H1 (cell line): ENCODE measurements at regions not wholly inside any gene's neighbourhood (a gene's known extent, or its start where the extent isn't known, plus 50 kb on each side); places are given as distances from the start of the nearest gene placed in this dataset.

Experiments used
- CTCF ChIA-PET: fragments of 300-600 bp; sonication (Branson Sonifier 250); formaldehyde crosslinking; loops from one replicate; lab custom pipeline; 2021; ENCODE audit not compliant: partially characterized antibody; lab: Charles Lee
- POLR2A ChIA-PET: fragments of 300-600 bp; sonication (Branson Sonifier 250); formaldehyde crosslinking; loops from one replicate; lab custom pipeline; 2021; ENCODE audit warnings: inconsistent platforms; ENCODE audit not compliant: partially characterized antibody; lab: Charles Lee
- DNase-seq, 2 experiments: peaks; one replicate each; pipeline versions ENCODE4 v3.0.0 to v3.0.0-alpha.2; 2010 to 2022; ENCODE audit warnings: low spot score in 2 of 2, low read depth in 1 of 2, mixed read lengths in 1 of 2
- FAIRE-seq: peaks from 2 replicates; lab custom pipeline; 2011; peaks lifted over from hg19 to GRCh38; lab: Jason Lieb, UNC
- H2AFZ ChIP-seq: 2 replicates; pipeline ENCODE4 v1.8.1; 2012; ENCODE audit warnings: low read length, inconsistent platforms
- H2AK5ac ChIP-seq: 2 replicates; pipeline ENCODE4 v1.6.1; 2013; ENCODE audit warnings: low read depth, low read length
- H2BK120ac ChIP-seq: replicated peaks from 2 replicates; pipeline ENCODE3; 2013; ENCODE audit warnings: low read depth, low read length, inconsistent platforms
- H2BK12ac ChIP-seq: 2 replicates; pipeline ENCODE4 v1.6.1; 2013; ENCODE audit warnings: low read depth, low read length
- H2BK15ac ChIP-seq: 2 replicates; pipeline ENCODE4 v1.6.1; 2013; ENCODE audit warnings: low read length
- H2BK20ac ChIP-seq: 2 replicates; pipeline ENCODE4 v1.6.1; 2013; ENCODE audit warnings: low read length
- H2BK5ac ChIP-seq: 2 replicates; pipeline ENCODE4 v1.6.1; 2013; ENCODE audit warnings: low read depth, low read length
- H3K14ac ChIP-seq: 2 replicates; pipeline ENCODE4 v1.6.1; 2013; ENCODE audit warnings: inconsistent platforms; ENCODE audit not compliant: insufficient read length
- H3K18ac ChIP-seq: 2 replicates; pipeline ENCODE4 v1.6.1; 2013; ENCODE audit warnings: low read length; ENCODE audit errors: extremely low read depth
- H3K23ac ChIP-seq: 2 replicates; pipeline ENCODE4 v1.6.1; 2013; ENCODE audit warnings: inconsistent platforms; ENCODE audit not compliant: insufficient read length
- H3K23me2 ChIP-seq: 2 replicates; pipeline ENCODE4 v1.6.1; 2013; ENCODE audit warnings: low read depth, low read length
- H3K27ac ChIP-seq: 2 replicates; pipeline ENCODE4 v1.6.1; 2011; ENCODE audit warnings: low read depth, low read length, inconsistent platforms
- H3K27me3 ChIP-seq, 4 experiments: replicated peaks in 1 of 4; 1 replicate in 1 of 4; 2 replicates in 3 of 4; pipeline versions ENCODE4 v1.6.1 to v1.8.1; 2011 to 2013; ENCODE audit warnings: low read length in 3 of 4, mild to moderate bottlenecking in 3 of 4, inconsistent platforms in 2 of 4, mixed read lengths in 2 of 4, moderate library complexity in 1 of 4; ENCODE audit not compliant: control insufficient read depth in 3 of 4, insufficient read depth in 3 of 4; ENCODE audit errors: extremely low read depth in 1 of 4
- H3K36me3 ChIP-seq, 4 experiments: 2 replicates each; pipeline versions ENCODE4 v1.6.1 to v1.8.1; 2011 to 2013; ENCODE audit warnings: mild to moderate bottlenecking in 4 of 4, low read length in 3 of 4, moderate library complexity in 2 of 4, control low read depth in 1 of 4, inconsistent platforms in 1 of 4; ENCODE audit not compliant: insufficient read depth in 4 of 4, control insufficient read depth in 2 of 4
- H3K4ac ChIP-seq: replicated peaks from 2 replicates; pipeline ENCODE3; 2013; ENCODE audit warnings: low read length, low read depth, mixed read lengths, inconsistent platforms; ENCODE audit not compliant: insufficient read length
- H3K4me1 ChIP-seq, 4 experiments: replicated peaks in 1 of 4; 1 replicate in 1 of 4; 2 replicates in 3 of 4; pipeline versions ENCODE4 v1.6.1 to v1.8.1; 2011 to 2013; ENCODE audit warnings: low read length in 3 of 4, inconsistent platforms in 2 of 4, mixed read lengths in 1 of 4; ENCODE audit not compliant: insufficient read depth in 4 of 4, control insufficient read depth in 3 of 4
- H3K4me2 ChIP-seq, 2 experiments: 2 replicates each; pipeline versions ENCODE4 v1.6.1 to v1.8.1; 2011 to 2013; ENCODE audit warnings: low read depth in 2 of 2, low read length in 2 of 2, control low read depth in 1 of 2, inconsistent platforms in 1 of 2, mild to moderate bottlenecking in 1 of 2; ENCODE audit not compliant: insufficient read depth in 1 of 2
- H3K4me3 ChIP-seq, 4 experiments: fragments of 200-600, 300-600 bp in 1 of 4; sonication (generic), shearing (Covaris generic), sonication (Bioruptor Twin) in 1 of 4; 2 replicates each; pipeline versions ENCODE4 v1.5.1 to v1.8.1; 2011 to 2016; ENCODE audit warnings: low read length in 4 of 4, low read depth in 3 of 4, control low read depth in 2 of 4, inconsistent platforms in 2 of 4, mild to moderate bottlenecking in 2 of 4, mixed read lengths in 1 of 4, moderate library complexity in 1 of 4; ENCODE audit not compliant: insufficient read depth in 2 of 4; ENCODE audit errors: extremely low read depth in 1 of 4
- H3K56ac ChIP-seq: replicated peaks from 2 replicates; pipeline ENCODE3; 2013; ENCODE audit warnings: low read depth, mild to moderate bottlenecking, mixed read lengths, low read length, inconsistent platforms; ENCODE audit not compliant: insufficient read length
- H3K79me1 ChIP-seq: 2 replicates; pipeline ENCODE4 v1.6.1; 2013; ENCODE audit warnings: low read depth, low read length, control low read depth
- H3K79me2 ChIP-seq, 2 experiments: 2 replicates each; pipeline versions ENCODE4 v1.6.1 to v1.8.1; 2012 to 2013; ENCODE audit warnings: low read length in 2 of 2, mild to moderate bottlenecking in 2 of 2, inconsistent platforms in 1 of 2; ENCODE audit not compliant: insufficient read depth in 2 of 2, control insufficient read depth in 1 of 2
- H3K9ac ChIP-seq, 4 experiments: replicated peaks in 1 of 4; 1 replicate in 1 of 4; 2 replicates in 3 of 4; pipeline versions ENCODE4 v1.6.1 to v1.8.1; 2011 to 2013; ENCODE audit warnings: low read depth in 3 of 4, low read length in 3 of 4, control low read depth in 2 of 4, mild to moderate bottlenecking in 2 of 4, moderate library complexity in 2 of 4, inconsistent platforms in 1 of 4; ENCODE audit errors: extremely low read depth in 1 of 4
- H3K9me3 ChIP-seq, 2 experiments: 2 replicates each; pipeline versions ENCODE4 v1.6.1 to v1.8.1; 2012 to 2013; ENCODE audit warnings: mild to moderate bottlenecking in 2 of 2, moderate library complexity in 2 of 2, control low read depth in 1 of 2, inconsistent platforms in 1 of 2, low read depth in 1 of 2, low read length in 1 of 2, mixed read lengths in 1 of 2; ENCODE audit not compliant: insufficient read depth in 2 of 2
- H4K20me1 ChIP-seq, 2 experiments: replicated peaks in 1 of 2; 2 replicates each; pipeline versions ENCODE3 to v1.8.1; 2011 to 2013; ENCODE audit warnings: inconsistent platforms in 2 of 2, low read length in 2 of 2, mild to moderate bottlenecking in 1 of 2; ENCODE audit not compliant: insufficient read depth in 2 of 2, control insufficient read depth in 1 of 2
- H4K5ac ChIP-seq: 2 replicates; pipeline ENCODE4 v1.6.1; 2013; ENCODE audit warnings: low read length, low read depth, mixed read lengths, inconsistent platforms; ENCODE audit not compliant: insufficient read length
- H4K8ac ChIP-seq: 2 replicates; pipeline ENCODE4 v1.8.0; 2013; ENCODE audit warnings: mild to moderate bottlenecking, moderate library complexity, low read length, inconsistent platforms; ENCODE audit not compliant: insufficient read depth; ENCODE audit errors: extremely low read depth
- H4K91ac ChIP-seq: replicated peaks from 2 replicates; pipeline ENCODE3; 2013; ENCODE audit warnings: low read length, mixed read lengths, inconsistent platforms; ENCODE audit not compliant: insufficient read length
- EGR1 ChIP-seq: IDR thresholded peaks from 2 replicates; pipeline ENCODE4 v1.6.1; 2011; ENCODE audit warnings: low read depth, low read length, borderline replicate concordance
- JUN ChIP-seq: IDR thresholded peaks from 2 replicates; pipeline ENCODE4 v1.6.1; 2011; ENCODE audit warnings: low read depth, mild to moderate bottlenecking, improper control_type of control experiment, low read length
- POLR2A ChIP-seq, 2 experiments: IDR thresholded peaks; 1 replicate in 1 of 2; 2 replicates in 1 of 2; pipeline ENCODE4 v1.6.1; 2011; ENCODE audit warnings: low read depth in 2 of 2, low read length in 2 of 2, mild to moderate bottlenecking in 2 of 2; ENCODE audit errors: control extremely low read depth in 1 of 2
- POU5F1 ChIP-seq: IDR thresholded peaks from 2 replicates; pipeline ENCODE4 v1.6.1; 2011; ENCODE audit warnings: low read depth, mild to moderate bottlenecking, low read length, moderate library complexity
- WGBS, 2 experiments: shearing (Covaris generic) in 1 of 2; methylation state at CpG; one replicate each; pipeline versions ENCODE4 v1.1.6 to v1.1.7; 2013 to 2015; ENCODE audit warnings: low lambda C conversion rate in 2 of 2, mixed read lengths in 2 of 2, inconsistent platforms in 1 of 2, low coverage in 1 of 2, missing lambda C conversion rate in 1 of 2; ENCODE audit not compliant: insufficient replicate concordance in 2 of 2, insufficient coverage in 1 of 2, insufficient read length in 1 of 2; ENCODE audit errors: extremely low coverage in 1 of 2, missing lambda C conversion rate in 1 of 2; 5-methylcytosine and 5-hydroxymethylcytosine counted together
- TF ChIP-seq, protein P1 (sequence below): IDR thresholded peaks from 2 replicates; pipeline ENCODE4 v1.6.1; 2012; ENCODE audit warnings: low read length, inconsistent platforms
- TF ChIP-seq, protein P2 (sequence below): IDR thresholded peaks from 2 replicates; pipeline ENCODE4 v1.6.1; 2012; ENCODE audit warnings: inconsistent platforms

DNA sequence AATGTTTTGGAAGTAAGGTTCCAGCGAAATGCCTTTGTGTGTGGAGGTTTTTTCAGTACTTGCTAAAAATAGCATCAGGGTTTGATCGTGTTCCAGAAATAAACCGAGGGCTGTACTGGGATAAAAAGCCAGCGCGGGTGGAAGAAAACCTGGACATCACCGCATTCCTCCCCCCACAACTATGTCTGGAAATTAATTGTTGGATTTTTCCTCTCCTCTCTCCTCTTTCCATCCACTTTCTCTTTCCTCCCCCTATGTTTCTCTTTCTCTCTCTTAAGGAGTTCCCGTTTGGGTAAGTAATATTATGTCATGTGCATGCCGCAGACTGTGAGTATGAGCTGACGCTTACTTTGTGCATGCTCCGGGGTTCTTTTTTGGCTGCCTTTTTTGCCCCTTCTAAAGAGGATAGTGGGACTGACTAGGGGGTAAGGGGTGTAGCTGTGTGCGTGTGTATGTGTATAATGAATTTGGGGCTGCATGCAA lies 104.2 kb upstream of the HSD17B12 start:
- FAIRE-seq: no peak
- no peak overlapping the region for H2AK5ac ChIP-seq
- no peak overlapping the region for H4K5ac ChIP-seq
- H2BK120ac ChIP-seq: no peak overlapping the region
- H3K79me2 ChIP-seq: no peaks in the 10 kb centered on the region
- no peak overlapping the region for H3K27ac ChIP-seq
- no peak overlapping the region for H3K56ac ChIP-seq
- H2BK20ac ChIP-seq: no peak overlapping the region
- no peaks in the 10 kb centered on the region for H3K9me3 ChIP-seq
- H2BK5ac ChIP-seq: no peak overlapping the region
- DNase-seq: no peak
- peak overlapping the region; percentile 98 to 99 for H3K4me2 ChIP-seq
- H3K9ac ChIP-seq: no peak overlapping the region
- no peak overlapping the region for H3K23ac ChIP-seq
- peaks cover 29% of the 10 kb centered on the region for H3K23me2 ChIP-seq
- H3K4me1 ChIP-seq: peaks cover 5 to 22% (median 7%) of the 10 kb centered on the region in 4 experiments
- no peak overlapping the region for H3K14ac ChIP-seq
- no peak overlapping the region for H2BK12ac ChIP-seq
- H3K18ac ChIP-seq: no peak overlapping the region
- H3K79me1 ChIP-seq: no peaks in the 10 kb centered on the region
- H3K4ac ChIP-seq: no peak overlapping the region
- H3K4me3 ChIP-seq: peak overlapping the region in 3 of 4 experiments; percentile 19 to 64 (median 57); a peak in 3 of 8 replicates
- H3K36me3 ChIP-seq: no peaks in the 10 kb centered on the region
- no peak overlapping the region for H2BK15ac ChIP-seq
- H4K8ac ChIP-seq: no peak overlapping the region
- ChIA-PET CTCF (interaction anchor here (0.5 to 25.5 kb wide), 24 partner anchors 10 to 347 kb away, joined by 3 to 1064 read pairs (median 3); partner anchors contain the start of gene HSD17B12), POLR2A (interaction anchor here (0.7 to 0.9 kb wide), 2 partner anchors 18 to 19 kb away, joined by 3 to 4 read pairs; no protein-coding TSS in a partner anchor)
- no peak overlapping the region for H4K91ac ChIP-seq
- H4K20me1 ChIP-seq: peaks cover 2 to 7% of the 10 kb centered on the region in 2 experiments
- no peak overlapping the region for H2AFZ ChIP-seq
- peaks cover 55 to 93% (median 85%) of the 10 kb centered on the region in 4 experiments for H3K27me3 ChIP-seq
- WGBS, 2 experiments: 20% methylated on average over 11 of the region's 11 CpGs; no CpG with 5 or more reads in 1 of the 2 experiments
- TF ChIP-seq POLR2A (IDR thresholded peaks at IDR 0.05; ENCODE audit: control extremely low read depth in 1 of 2, low read depth in 2 of 2, low read length in 2 of 2) (no peak), EGR1 (no peak), JUN (no peak), POU5F1 (no peak)
- TF ChIP-seq, protein P1, sequence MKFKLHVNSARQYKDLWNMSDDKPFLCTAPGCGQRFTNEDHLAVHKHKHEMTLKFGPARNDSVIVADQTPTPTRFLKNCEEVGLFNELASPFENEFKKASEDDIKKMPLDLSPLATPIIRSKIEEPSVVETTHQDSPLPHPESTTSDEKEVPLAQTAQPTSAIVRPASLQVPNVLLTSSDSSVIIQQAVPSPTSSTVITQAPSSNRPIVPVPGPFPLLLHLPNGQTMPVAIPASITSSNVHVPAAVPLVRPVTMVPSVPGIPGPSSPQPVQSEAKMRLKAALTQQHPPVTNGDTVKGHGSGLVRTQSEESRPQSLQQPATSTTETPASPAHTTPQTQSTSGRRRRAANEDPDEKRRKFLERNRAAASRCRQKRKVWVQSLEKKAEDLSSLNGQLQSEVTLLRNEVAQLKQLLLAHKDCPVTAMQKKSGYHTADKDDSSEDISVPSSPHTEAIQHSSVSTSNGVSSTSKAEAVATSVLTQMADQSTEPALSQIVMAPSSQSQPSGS: no peak
- TF ChIP-seq, protein P2, sequence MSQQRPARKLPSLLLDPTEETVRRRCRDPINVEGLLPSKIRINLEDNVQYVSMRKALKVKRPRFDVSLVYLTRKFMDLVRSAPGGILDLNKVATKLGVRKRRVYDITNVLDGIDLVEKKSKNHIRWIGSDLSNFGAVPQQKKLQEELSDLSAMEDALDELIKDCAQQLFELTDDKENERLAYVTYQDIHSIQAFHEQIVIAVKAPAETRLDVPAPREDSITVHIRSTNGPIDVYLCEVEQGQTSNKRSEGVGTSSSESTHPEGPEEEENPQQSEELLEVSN: no peak
